IMR-90 (cell line): ENCODE measurements at regions not wholly inside any gene's neighbourhood (a gene's known extent, or its start where the extent isn't known, plus 50 kb on each side); places are given as distances from the start of the nearest gene placed in this dataset.

Experiments
- ATAC-seq: fragments of 200-7000 bp; cut with Tn5 transposase; 2 replicates; pipeline ENCODE4 v1.9.1; 2020; ENCODE audit warnings: low read depth, mild to moderate bottlenecking, moderate library complexity
- BruUV-seq: library from RNA; stranded (reverse); fragments of 400-500 nt; replicated peaks from 2 replicates; lab custom pipeline; 2021; lab: Mats Ljungman, UMichigan
- CTCF ChIA-PET: fragments of 300-600 bp; formaldehyde crosslinking; extraction: SDS; loops from one replicate; lab custom pipeline; 2021; ENCODE audit warnings: antibody characterized with exemption; lab: Yijun Ruan, JAX
- POLR2A ChIA-PET: fragments of 300-600 bp; sonication (Branson Sonifier 250); formaldehyde crosslinking; loops from one replicate; lab custom pipeline; 2022; ENCODE audit warnings: antibody characterized with exemption; ENCODE audit not compliant: unreplicated experiment; lab: Charles Lee
- DNase-seq: peaks from one replicate; pipeline ENCODE4 v3.0.0; 2013
- H2AFZ ChIP-seq: replicated peaks from 2 replicates; pipeline ENCODE3; 2013; ENCODE audit warnings: low read length, mild to moderate bottlenecking; ENCODE audit not compliant: poor library complexity
- H2AK5ac ChIP-seq: 2 replicates; pipeline ENCODE4 v1.6.1; 2013; ENCODE audit warnings: low read depth, low read length, inconsistent platforms
- H2AK9ac ChIP-seq: replicated peaks from 2 replicates; pipeline ENCODE3; 2013; ENCODE audit warnings: mild to moderate bottlenecking, low read depth, low read length, moderate library complexity; ENCODE audit not compliant: poor library complexity
- H2BK120ac ChIP-seq: 2 replicates; pipeline ENCODE4 v1.6.1; 2013; ENCODE audit warnings: low read depth, low read length, inconsistent platforms
- H2BK15ac ChIP-seq: 3 replicates; pipeline ENCODE4 v1.6.1; 2013; ENCODE audit warnings: low read depth, low read length, inconsistent platforms
- H2BK20ac ChIP-seq: 2 replicates; pipeline ENCODE4 v1.6.1; 2013; ENCODE audit warnings: low read depth, mild to moderate bottlenecking, inconsistent platforms, low read length, moderate library complexity
- H2BK5ac ChIP-seq: 2 replicates; pipeline ENCODE4 v1.6.1; 2013; ENCODE audit warnings: mild to moderate bottlenecking, low read depth, low read length, inconsistent platforms; ENCODE audit not compliant: poor library complexity, severe bottlenecking
- H3K14ac ChIP-seq: replicated peaks from 2 replicates; pipeline ENCODE4 v1.6.1; 2013; ENCODE audit warnings: low read depth, low read length, inconsistent platforms
- H3K18ac ChIP-seq: 2 replicates; pipeline ENCODE4 v1.6.1; 2013; ENCODE audit warnings: low read depth, low read length, control low read depth
- H3K23ac ChIP-seq: 2 replicates; pipeline ENCODE4 v1.6.1; 2013; ENCODE audit warnings: low read depth, low read length, inconsistent platforms
- H3K27ac ChIP-seq: 2 replicates; pipeline ENCODE4 v1.5.1; 2013; ENCODE audit warnings: mild to moderate bottlenecking, control low read depth, low read length; ENCODE audit not compliant: insufficient read depth
- H3K27me3 ChIP-seq: 2 replicates; pipeline ENCODE4 v1.6.1; 2013; ENCODE audit warnings: low read length; ENCODE audit not compliant: control insufficient read depth, insufficient read depth
- H3K36me3 ChIP-seq: 2 replicates; pipeline ENCODE4 v1.6.1; 2013; ENCODE audit warnings: low read length, mixed read lengths; ENCODE audit not compliant: control insufficient read depth, insufficient read depth
- H3K4ac ChIP-seq: 2 replicates; pipeline ENCODE4 v1.6.1; 2013; ENCODE audit warnings: low read depth, low read length, inconsistent platforms
- H3K4me1 ChIP-seq: 2 replicates; pipeline ENCODE4 v1.6.1; 2013; ENCODE audit warnings: low read length, mixed read lengths; ENCODE audit not compliant: control insufficient read depth, insufficient read depth
- H3K4me2 ChIP-seq: 2 replicates; pipeline ENCODE4 v1.6.1; 2013; ENCODE audit warnings: low read depth, mild to moderate bottlenecking, control low read depth, low read length, moderate library complexity
- H3K4me3 ChIP-seq: 2 replicates; pipeline ENCODE4 v1.5.1; 2013; ENCODE audit warnings: low read depth, mild to moderate bottlenecking, control low read depth, low read length, moderate library complexity; ENCODE audit not compliant: insufficient read depth
- H3K56ac ChIP-seq: 2 replicates; pipeline ENCODE4 v1.6.1; 2013; ENCODE audit warnings: low read length, inconsistent platforms; ENCODE audit not compliant: insufficient read depth; ENCODE audit errors: extremely low read depth
- H3K79me1 ChIP-seq, 2 experiments: 2 replicates each; pipeline ENCODE4 v1.6.1; 2013; ENCODE audit warnings: low read length in 2 of 2, inconsistent platforms in 1 of 2, low read depth in 1 of 2
- H3K9ac ChIP-seq: 2 replicates; pipeline ENCODE4 v1.6.1; 2013; ENCODE audit warnings: low read depth, low read length, control low read depth
- H3K9me1 ChIP-seq: 2 replicates; pipeline ENCODE4 v1.6.1; 2013; ENCODE audit warnings: low read length, inconsistent platforms; ENCODE audit not compliant: insufficient read depth
- H3K9me3 ChIP-seq: 2 replicates; pipeline ENCODE4 v1.6.1; 2013; ENCODE audit warnings: low read length; ENCODE audit not compliant: control insufficient read depth, insufficient read depth
- H4K20me1 ChIP-seq: 2 replicates; pipeline ENCODE4 v1.6.1; 2013; ENCODE audit warnings: low read length, inconsistent platforms; ENCODE audit not compliant: insufficient read depth
- H4K5ac ChIP-seq: 2 replicates; pipeline ENCODE4 v1.6.1; 2013; ENCODE audit warnings: mild to moderate bottlenecking, low read depth, low read length, control low read depth
- H4K8ac ChIP-seq, 2 experiments: 2 replicates each; pipeline ENCODE4 v1.6.1; 2013; ENCODE audit warnings: low read depth in 2 of 2, low read length in 2 of 2, control low read depth in 1 of 2, inconsistent platforms in 1 of 2
- H4K91ac ChIP-seq: 2 replicates; pipeline ENCODE4 v1.6.1; 2013; ENCODE audit warnings: low read depth, low read length, inconsistent platforms; ENCODE audit not compliant: insufficient read depth
- BHLHE40 ChIP-seq: fragments of 150-350 bp; IDR thresholded peaks from 2 replicates; pipeline ENCODE4 v1.6.1; 2016; ENCODE audit warnings: mild to moderate bottlenecking, low read depth, low read length
- CEBPB ChIP-seq: IDR thresholded peaks from 2 replicates; pipeline ENCODE4 v1.6.1; 2012; ENCODE audit warnings: low read depth, low read length, improper control_type of control experiment
- CHD1 ChIP-seq: IDR thresholded peaks from 2 replicates; pipeline ENCODE4 v1.6.1; 2012; ENCODE audit warnings: low read depth, low read length, improper control_type of control experiment
- FOS ChIP-seq: fragments of 150-350 bp; IDR thresholded peaks from 2 replicates; pipeline ENCODE4 v1.6.1; 2016; ENCODE audit warnings: low read depth, low read length
- MAFK ChIP-seq: IDR thresholded peaks from 2 replicates; pipeline ENCODE4 v1.6.1; 2012; ENCODE audit warnings: low read depth, low read length, improper control_type of control experiment
- MAZ ChIP-seq: IDR thresholded peaks from 2 replicates; pipeline ENCODE4 v1.6.1; 2012; ENCODE audit warnings: low read depth, mild to moderate bottlenecking, low read length, improper control_type of control experiment, moderate library complexity, borderline replicate concordance
- MXI1 ChIP-seq: IDR thresholded peaks from 2 replicates; pipeline ENCODE4 v1.6.1; 2012; ENCODE audit warnings: low read depth, mild to moderate bottlenecking, low read length, moderate library complexity, borderline replicate concordance
- NFE2L2 ChIP-seq: fragments of 150-350 bp; IDR thresholded peaks from 2 replicates; pipeline ENCODE4 v1.6.1; 2016; ENCODE audit warnings: low read depth, mild to moderate bottlenecking, low read length
- POLR2A ChIP-seq: IDR thresholded peaks from 2 replicates; pipeline ENCODE4 v1.6.1; 2012; ENCODE audit warnings: mild to moderate bottlenecking, low read depth, low read length
- RAD21 ChIP-seq: IDR thresholded peaks from 2 replicates; pipeline ENCODE4 v1.6.1; 2012; ENCODE audit warnings: low read length, improper control_type of control experiment
- RCOR1 ChIP-seq: IDR thresholded peaks from 2 replicates; pipeline ENCODE4 v1.6.1; 2012; ENCODE audit warnings: mild to moderate bottlenecking, low read length, improper control_type of control experiment; ENCODE audit not compliant: insufficient replicate concordance
- RFX5 ChIP-seq: IDR thresholded peaks from 2 replicates; pipeline ENCODE4 v1.8.0; 2012; ENCODE audit warnings: low read depth, mild to moderate bottlenecking, low read length, moderate library complexity
- SMC3 ChIP-seq: fragments of 150-350 bp; IDR thresholded peaks from 2 replicates; pipeline ENCODE4 v1.6.1; 2016; ENCODE audit warnings: low read depth, mild to moderate bottlenecking, antibody characterized with exemption, low read length, moderate library complexity
- WGBS, 2 experiments: methylation state at CpG; one replicate each; pipeline versions ENCODE4 v1.1.5 to v1.1.7; 2013; ENCODE audit warnings: missing lambda C conversion rate in 2 of 2; ENCODE audit not compliant: insufficient read length in 1 of 2; ENCODE audit errors: extremely low coverage in 2 of 2; 5-methylcytosine and 5-hydroxymethylcytosine counted together
- dilution Hi-C: fragments of 300-500 bp; cut with HindIII; formaldehyde crosslinking; loops from one replicate; pipeline ENCODE4 v1.14.3; 2018; ENCODE audit warnings: low sequenced_read_pairs; ENCODE audit not compliant: unreplicated experiment
- in situ Hi-C: fragments of 300-500 bp; cut with MboI; formaldehyde crosslinking; loops from 3 replicates; pipeline ENCODE4 v1.14.3; 2019; ENCODE audit warnings: low sequenced_read_pairs, inconsistent platforms, mixed read lengths
- intact Hi-C: fragments of 100-400 bp; cut with micrococcal nuclease; formaldehyde crosslinking; loops from 2 replicates; pipeline ENCODE4 v1.10.0; 2022
- TF ChIP-seq, protein P1 (sequence below): fragments of 150-350 bp; IDR thresholded peaks from 2 replicates; pipeline ENCODE4 v1.6.1; 2016; ENCODE audit warnings: low read depth, mild to moderate bottlenecking, low read length, moderate library complexity, borderline replicate concordance
- TF ChIP-seq, protein P2 (sequence below): fragments of 150-350 bp; IDR thresholded peaks from 2 replicates; pipeline ENCODE4 v1.6.1; 2017; ENCODE audit warnings: mild to moderate bottlenecking, antibody characterized with exemption, low read length, low read depth
- TF ChIP-seq, protein P3 (sequence below): conservative IDR thresholded peaks from 2 replicates; pipeline ENCODE4 v1.5.1; 2012; ENCODE audit warnings: mild to moderate bottlenecking, low read depth, low read length, improper control_type of control experiment

DNA sequence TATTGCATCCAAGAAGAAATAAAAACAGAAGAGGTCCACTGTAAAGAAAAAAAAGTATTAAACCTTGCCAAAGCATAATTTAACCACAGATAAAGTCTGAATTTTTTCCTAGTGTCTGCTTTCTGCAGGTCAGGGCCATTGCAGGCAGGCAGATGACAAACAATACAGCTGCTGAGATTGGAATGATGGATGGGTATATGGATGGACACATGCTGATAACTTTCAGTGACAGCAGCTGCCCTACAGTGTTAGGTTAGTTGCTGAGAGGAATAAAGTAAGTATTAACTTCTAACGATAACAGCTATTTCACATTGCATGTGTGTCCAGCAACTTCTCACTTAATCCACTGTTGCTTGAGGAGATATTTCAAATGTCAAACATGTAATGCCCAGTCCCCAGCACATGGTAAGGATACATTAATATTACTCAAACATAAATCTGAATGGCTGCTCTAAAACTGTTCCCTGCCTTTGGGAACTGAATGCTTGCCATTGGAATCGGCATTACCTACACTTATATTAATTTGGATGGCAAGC, 515.3 kb downstream of the RMST start:
- H2BK20ac ChIP-seq = no peak overlapping the region
- H3K4me2 ChIP-seq = no peak overlapping the region
- intact Hi-C loops (no loop called here), in situ Hi-C loops (no loop called here), dilution Hi-C loops (no loop called here)
- ATAC-seq (no peak), DNase-seq (no peak)
- H2BK15ac ChIP-seq = no peak overlapping the region
- no peak overlapping the region for H3K56ac ChIP-seq
- H3K9ac ChIP-seq = no peak overlapping the region
- POLR2A ChIA-PET = no interaction called here
- peaks cover 13% of the 10 kb centered on the region; the same call in 1 of the 2 replicates for H3K9me3 ChIP-seq
- BruUV-seq = no TSS peak
- no peak overlapping the region for H3K4me3 ChIP-seq
- no peaks in the 10 kb centered on the region for H3K79me1 ChIP-seq
- CTCF ChIA-PET = no interaction called here
- no peak overlapping the region for H2BK5ac ChIP-seq
- H4K20me1 ChIP-seq = no peaks in the 10 kb centered on the region
- H3K36me3 ChIP-seq = no peaks in the 10 kb centered on the region
- WGBS, 2 experiments = no CpG with 5 or more reads among the region's 2 CpGs
- TF ChIP-seq CEBPB (no peak), RFX5 (no peak), MAZ (no peak), FOS (no peak), RCOR1 (no peak), NFE2L2 (no peak), SMC3 (no peak), MAFK (no peak), BHLHE40 (no peak), POLR2A (no peak), RAD21 (no peak), CHD1 (no peak), MXI1 (no peak)
- TF ChIP-seq, protein P1, sequence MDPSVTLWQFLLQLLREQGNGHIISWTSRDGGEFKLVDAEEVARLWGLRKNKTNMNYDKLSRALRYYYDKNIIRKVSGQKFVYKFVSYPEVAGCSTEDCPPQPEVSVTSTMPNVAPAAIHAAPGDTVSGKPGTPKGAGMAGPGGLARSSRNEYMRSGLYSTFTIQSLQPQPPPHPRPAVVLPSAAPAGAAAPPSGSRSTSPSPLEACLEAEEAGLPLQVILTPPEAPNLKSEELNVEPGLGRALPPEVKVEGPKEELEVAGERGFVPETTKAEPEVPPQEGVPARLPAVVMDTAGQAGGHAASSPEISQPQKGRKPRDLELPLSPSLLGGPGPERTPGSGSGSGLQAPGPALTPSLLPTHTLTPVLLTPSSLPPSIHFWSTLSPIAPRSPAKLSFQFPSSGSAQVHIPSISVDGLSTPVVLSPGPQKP = no peak
- TF ChIP-seq, protein P2, sequence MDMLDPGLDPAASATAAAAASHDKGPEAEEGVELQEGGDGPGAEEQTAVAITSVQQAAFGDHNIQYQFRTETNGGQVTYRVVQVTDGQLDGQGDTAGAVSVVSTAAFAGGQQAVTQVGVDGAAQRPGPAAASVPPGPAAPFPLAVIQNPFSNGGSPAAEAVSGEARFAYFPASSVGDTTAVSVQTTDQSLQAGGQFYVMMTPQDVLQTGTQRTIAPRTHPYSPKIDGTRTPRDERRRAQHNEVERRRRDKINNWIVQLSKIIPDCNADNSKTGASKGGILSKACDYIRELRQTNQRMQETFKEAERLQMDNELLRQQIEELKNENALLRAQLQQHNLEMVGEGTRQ = no peak
- TF ChIP-seq, protein P3, sequence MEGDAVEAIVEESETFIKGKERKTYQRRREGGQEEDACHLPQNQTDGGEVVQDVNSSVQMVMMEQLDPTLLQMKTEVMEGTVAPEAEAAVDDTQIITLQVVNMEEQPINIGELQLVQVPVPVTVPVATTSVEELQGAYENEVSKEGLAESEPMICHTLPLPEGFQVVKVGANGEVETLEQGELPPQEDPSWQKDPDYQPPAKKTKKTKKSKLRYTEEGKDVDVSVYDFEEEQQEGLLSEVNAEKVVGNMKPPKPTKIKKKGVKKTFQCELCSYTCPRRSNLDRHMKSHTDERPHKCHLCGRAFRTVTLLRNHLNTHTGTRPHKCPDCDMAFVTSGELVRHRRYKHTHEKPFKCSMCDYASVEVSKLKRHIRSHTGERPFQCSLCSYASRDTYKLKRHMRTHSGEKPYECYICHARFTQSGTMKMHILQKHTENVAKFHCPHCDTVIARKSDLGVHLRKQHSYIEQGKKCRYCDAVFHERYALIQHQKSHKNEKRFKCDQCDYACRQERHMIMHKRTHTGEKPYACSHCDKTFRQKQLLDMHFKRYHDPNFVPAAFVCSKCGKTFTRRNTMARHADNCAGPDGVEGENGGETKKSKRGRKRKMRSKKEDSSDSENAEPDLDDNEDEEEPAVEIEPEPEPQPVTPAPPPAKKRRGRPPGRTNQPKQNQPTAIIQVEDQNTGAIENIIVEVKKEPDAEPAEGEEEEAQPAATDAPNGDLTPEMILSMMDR = no peak
- H3K14ac ChIP-seq = no peak overlapping the region
- no peaks in the 10 kb centered on the region for H3K9me1 ChIP-seq
- H2BK120ac ChIP-seq = no peak overlapping the region
- H3K4me1 ChIP-seq = no peaks in the 10 kb centered on the region
- no peak overlapping the region for H4K91ac ChIP-seq
- no peak overlapping the region for H3K18ac ChIP-seq
- H2AK9ac ChIP-seq = no peak overlapping the region
- H3K27me3 ChIP-seq = no peaks in the 10 kb centered on the region
- no peak overlapping the region for H2AK5ac ChIP-seq
- no peak overlapping the region for H4K5ac ChIP-seq
- H3K4ac ChIP-seq = no peak overlapping the region
- H3K27ac ChIP-seq = no peak overlapping the region
- H4K8ac ChIP-seq = no peak overlapping the region
- H3K23ac ChIP-seq = no peak overlapping the region
- no peak overlapping the region for H2AFZ ChIP-seq
